ENCODE measurements at regions not wholly inside any gene's neighbourhood (a gene's known extent, or its start where the extent isn't known, plus 50 kb on each side); places are given as distances from the start of the nearest gene placed in this dataset.

DNA sequence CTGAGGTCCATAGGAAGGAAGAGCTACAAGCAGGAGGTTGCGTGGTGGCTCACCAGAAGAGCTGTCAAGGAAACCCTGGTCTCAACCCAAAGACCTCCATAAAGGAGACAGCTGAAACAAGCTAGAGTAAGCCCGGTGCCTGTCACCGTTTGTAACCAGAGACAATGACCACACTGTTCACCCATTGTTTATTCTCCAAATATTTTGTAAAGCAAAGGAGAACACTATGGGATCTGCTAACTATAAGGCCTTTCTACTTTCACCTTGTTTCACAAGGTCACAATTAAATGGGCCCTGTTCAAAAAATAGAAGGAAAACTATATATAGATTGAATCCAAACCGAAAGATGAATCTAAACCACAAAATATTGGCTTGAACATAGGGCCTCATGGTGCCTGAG is 128.9 kb upstream of the TPRG1 start:
- no peak for TF ChIP-seq POLR2A (IDR thresholded peaks at IDR 0.05; ENCODE audit: low read depth, low read length)
- no peak for DNase-seq (ENCODE audit: insufficient read length, low spot score)
- no peak for FAIRE-seq

DNA sequence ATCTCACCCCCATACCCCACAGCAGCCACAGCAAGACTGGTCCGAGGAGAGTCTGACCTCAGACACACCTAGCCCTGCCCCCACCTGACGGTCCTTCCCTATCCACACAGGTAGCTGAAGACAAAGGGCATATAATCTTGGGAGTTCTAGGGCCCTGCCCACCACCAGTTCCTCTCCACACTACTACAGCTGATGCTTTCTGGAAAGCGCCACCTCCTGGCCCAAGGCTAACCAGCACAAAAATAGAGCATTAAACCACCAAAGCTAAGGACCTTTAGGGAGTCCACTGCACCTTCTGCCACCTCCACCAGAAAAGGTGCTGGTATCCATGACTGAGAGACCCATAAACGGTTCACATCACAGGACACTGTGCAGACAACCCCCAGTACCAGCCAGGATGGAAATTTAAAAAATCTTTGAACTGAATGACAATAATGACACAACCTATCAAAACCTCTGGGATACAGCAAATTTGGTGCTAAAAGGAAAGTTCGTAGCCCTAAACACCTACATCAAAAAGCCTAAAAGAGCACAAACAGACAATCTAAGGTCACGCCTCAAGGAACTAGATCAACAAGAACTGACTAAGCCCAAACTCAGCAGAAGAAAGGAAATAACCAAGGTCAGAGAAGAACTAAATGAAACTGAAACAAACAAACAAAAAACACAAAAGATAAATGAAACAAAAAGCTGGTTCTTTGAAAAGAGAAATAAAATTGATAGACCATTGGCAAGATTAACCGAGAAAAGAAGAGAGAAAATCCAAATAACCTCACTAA is 122.1 kb upstream of the TPRG1 start:
- TF ChIP-seq POLR2A (IDR thresholded peaks at IDR 0.05; ENCODE audit: low read depth, low read length): no peak
- DNase-seq (ENCODE audit: insufficient read length, low spot score): no peak
- FAIRE-seq: no peak

DNA sequence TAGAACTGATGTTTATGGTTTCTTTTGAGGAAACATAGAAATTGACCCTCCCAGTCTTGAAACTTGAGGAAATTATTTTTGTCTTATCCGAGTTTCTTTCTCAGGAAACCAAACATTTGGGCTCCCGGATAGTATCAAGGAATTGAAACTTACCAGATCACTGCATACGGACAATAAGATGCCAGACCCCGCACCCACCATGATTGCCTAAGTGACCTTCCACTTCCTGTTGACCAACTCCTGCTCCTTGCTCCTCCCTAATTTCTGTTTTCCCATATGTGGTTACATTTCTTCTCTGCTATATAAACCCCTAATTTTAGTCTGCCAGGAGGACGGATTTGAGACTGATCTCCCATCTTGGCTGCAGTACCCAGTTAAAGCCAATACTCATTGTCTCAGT is 118.4 kb upstream of the TPRG1 start:
- no peak for FAIRE-seq
- no peak for TF ChIP-seq POLR2A (IDR thresholded peaks at IDR 0.05; ENCODE audit: low read depth, low read length)
- no peak for DNase-seq (ENCODE audit: insufficient read length, low spot score)

DNA sequence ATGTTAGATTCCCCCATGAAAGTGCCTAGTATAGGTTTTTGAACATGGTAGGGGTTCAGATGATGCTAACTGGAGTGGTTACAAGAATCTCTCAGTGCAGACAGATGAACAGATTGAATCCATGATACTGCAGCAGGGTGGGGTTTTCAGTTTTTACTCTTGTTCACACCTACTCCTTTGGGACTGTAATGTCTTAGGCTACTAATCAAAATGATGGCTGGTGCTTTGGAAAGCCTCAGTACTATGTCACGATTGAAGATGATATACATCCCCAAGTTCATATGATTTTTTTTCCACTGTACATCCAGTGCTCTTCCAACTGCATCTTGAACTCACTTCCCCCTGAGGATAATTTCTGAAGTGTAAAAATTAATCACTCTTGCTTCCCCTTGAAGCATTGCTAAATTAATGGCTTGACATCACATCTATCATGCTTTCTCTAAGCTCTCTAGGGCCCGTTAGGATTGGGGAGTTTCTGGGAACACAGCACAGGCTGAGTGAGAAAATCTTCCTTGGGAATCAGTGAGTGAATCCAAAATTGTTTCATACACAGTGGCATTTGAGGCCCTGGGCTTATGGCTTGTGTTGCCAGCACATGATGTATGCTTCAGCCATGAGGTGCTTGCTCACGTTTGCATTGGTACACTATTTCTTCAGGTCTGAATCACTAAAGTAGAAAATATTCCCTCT is 115.0 kb upstream of the TPRG1 start:
- no peak for TF ChIP-seq POLR2A (IDR thresholded peaks at IDR 0.05; ENCODE audit: low read depth, low read length)
- FAIRE-seq (no peak), DNase-seq (ENCODE audit: insufficient read length, low spot score) (no peak)

DNA sequence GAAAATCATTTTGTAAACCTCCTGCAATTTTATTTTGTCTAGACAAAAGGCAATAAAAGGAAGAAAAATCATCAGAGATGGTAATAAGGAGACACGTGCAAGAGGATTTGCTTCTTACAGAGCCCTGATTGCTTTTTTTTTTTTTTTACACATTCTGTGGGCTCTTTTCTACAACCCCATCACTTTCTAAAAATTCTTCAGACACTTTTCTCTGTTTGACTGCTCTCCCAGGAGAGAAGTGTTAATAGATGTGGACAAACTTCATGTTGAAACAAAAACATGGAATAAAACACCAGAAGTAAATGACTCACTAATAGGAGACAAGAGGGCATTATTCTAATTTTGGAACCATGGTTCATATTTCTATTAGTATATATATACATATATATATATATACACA is 114.4 kb upstream of the TPRG1 start:
- DNase-seq (ENCODE audit: insufficient read length, low spot score): no peak
- TF ChIP-seq POLR2A (IDR thresholded peaks at IDR 0.05; ENCODE audit: low read depth, low read length): no peak
- no peak for FAIRE-seq

DNA sequence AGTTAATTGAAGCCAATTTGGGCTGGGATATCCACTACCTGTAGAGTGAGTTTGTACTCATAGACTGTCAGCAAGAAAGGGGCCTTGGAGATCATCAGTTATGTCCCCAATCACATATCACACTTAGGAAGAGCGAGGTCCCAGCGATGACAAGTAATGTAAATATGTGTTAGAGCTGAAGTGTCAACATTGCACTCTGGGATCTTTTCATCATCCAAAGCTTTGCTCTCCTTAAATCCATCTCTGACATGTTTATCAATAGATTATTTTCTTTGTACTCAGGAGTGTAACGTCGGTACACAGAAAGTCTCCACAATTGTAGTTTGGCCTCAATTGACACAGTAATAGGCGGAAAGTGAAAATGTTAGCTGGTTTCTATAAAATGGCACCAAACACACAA is 113.7 kb upstream of the TPRG1 start:
- no peak for TF ChIP-seq POLR2A (IDR thresholded peaks at IDR 0.05; ENCODE audit: low read depth, low read length)
- peak; percentile 60 for FAIRE-seq

DNA sequence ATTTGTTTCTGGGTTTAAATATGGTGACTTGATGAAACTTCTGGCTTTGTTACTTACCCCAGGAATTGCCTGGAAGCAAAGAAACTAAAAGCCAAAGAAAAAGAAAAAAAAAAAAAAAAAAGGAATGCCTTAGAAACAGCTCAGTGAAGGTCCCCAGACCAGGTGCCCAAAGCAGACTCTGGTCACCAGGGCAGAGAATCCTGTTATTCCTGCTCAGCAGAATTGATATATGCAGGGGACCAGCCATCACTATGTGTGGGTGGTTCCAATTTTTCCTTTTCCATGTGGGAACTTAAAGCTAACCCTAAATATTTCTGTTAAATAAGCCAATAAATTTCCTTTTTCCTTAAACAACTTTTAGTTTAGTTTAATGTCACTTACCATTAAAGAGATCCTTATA is 100.8 kb upstream of the TPRG1 start:
- DNase-seq (ENCODE audit: insufficient read length, low spot score) (no peak), FAIRE-seq (no peak)
- TF ChIP-seq POLR2A (IDR thresholded peaks at IDR 0.05; ENCODE audit: low read depth, low read length): no peak

More for the DNA sequence above, 113.7 kb upstream of the TPRG1 start:
- no peak for DNase-seq (ENCODE audit: insufficient read length, low spot score)

DNA sequence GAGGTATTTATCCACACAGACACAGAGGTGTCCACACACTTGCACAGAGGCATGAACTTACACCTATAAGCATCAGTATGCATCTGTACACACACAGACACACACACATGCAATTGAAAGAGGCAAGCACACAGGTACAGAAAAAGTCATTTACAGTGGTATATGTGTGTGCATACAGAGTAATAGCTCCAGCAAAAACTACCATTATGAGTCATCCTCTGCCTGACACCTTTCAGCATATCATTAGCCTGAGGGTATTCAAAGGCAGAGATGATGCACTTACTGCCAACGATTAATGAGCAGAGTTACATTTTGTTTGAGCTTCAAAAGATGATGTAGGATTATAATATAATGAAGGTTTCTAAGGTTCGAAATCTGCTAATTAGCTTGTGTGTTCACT is 100.3 kb upstream of the TPRG1 start:
- TF ChIP-seq POLR2A (IDR thresholded peaks at IDR 0.05; ENCODE audit: low read depth, low read length): no peak
- no peak for DNase-seq (ENCODE audit: insufficient read length, low spot score)
- peak; percentile 80 for FAIRE-seq

DNA sequence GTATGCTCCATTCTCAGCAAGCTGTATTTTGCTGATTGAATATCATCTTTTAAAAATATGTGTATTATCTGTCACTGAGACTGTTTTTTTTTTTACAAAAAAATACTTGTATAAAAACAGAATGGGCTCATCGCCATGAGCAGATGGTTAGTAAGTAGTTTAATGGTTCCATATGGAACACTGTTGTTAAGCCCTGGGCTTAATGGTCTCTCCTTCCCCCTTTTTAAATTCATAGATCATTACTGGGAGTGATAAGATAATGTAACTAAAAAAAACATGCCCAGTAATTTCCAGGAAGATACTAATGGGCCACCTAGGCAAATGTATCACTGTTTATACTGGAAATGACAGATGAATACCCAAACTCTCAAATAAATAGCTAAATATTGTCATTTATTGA is 95.3 kb upstream of the TPRG1 start:
- TF ChIP-seq POLR2A (IDR thresholded peaks at IDR 0.05; ENCODE audit: low read depth, low read length): no peak
- FAIRE-seq: no peak
- no peak for DNase-seq (ENCODE audit: insufficient read length, low spot score)

DNA sequence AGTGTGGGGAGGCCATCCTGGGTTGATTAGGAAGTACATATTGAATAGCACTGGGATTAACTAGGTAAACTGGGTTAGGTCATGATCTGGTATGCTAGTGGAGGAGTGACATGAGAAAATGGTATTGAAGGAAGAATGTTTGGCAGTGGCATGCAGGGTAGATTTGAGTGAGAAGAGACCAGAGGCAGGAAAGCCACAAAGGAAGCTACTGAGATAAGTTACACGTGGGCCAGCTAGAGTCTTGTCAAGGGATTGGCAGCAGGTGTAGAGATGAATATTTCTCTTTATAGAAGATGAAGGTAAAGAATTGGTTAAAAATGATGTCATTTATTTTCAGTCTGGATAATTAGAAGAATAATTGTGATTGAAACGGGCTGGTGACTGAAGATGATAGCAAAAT is 91.0 kb upstream of the TPRG1 start:
- no peak for TF ChIP-seq POLR2A (IDR thresholded peaks at IDR 0.05; ENCODE audit: low read depth, low read length)
- FAIRE-seq: peak; percentile 11
- no peak for DNase-seq (ENCODE audit: insufficient read length, low spot score)

DNA sequence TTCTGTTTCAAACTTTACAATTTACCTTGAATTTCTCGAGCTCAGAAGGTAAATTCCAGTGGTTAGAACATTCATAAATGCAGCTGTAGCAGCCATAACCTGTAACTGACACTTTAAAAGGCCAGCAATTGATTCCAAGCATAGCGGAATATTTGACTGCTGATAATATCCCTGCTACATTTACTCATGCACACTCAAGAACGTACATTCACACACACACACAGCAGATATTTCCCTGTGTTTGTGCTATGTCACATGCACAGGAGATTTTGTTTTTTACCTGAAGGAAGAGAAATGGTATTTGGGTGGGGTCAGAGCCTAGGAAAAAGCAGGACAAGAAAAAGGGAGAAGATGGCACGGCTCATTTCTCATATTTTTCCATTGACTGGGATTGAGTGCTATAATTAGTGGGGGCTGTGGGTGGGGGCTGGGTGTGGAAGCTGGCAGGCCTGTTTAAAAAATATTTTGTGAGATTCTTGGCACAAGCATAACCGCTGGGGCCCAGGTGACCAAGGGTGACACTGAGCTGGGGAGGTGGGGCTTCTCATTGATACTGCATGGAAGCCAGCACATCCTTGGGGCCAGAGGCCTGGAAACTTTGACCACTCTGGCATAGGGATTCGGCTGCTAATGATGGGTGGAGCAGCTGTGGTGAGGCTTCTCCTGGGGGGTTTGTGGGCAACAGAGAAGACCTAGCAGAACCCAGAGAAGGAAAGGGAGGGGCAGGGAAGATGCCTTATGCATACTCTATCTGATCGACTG is 88.9 kb upstream of the TPRG1 start:
- TF ChIP-seq POLR2A (IDR thresholded peaks at IDR 0.05; ENCODE audit: low read depth, low read length): no peak
- FAIRE-seq (peak; percentile 41), DNase-seq (ENCODE audit: insufficient read length, low spot score) (no peak)

DNA sequence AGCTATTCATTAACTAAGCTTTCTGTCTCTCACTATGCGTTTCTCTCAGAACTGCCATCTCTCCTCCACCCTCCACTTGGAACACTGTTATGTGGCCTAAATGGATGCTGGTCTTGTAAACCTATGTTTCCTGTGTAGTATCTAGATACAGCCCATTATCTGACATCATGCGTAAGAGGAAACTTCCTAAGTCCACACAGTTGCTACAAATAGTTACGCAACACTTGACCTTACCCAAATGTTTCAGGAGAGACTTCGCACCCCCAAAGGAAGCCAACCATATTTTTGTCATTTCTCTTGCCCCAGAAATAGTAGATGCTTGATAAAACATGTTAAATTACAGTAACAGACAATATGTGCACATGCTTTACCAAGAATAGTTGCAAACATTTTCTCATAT is 87.2 kb upstream of the TPRG1 start:
- FAIRE-seq: peak; percentile 61
- TF ChIP-seq POLR2A (IDR thresholded peaks at IDR 0.05; ENCODE audit: low read depth, low read length): no peak
- no peak for DNase-seq (ENCODE audit: insufficient read length, low spot score)

DNA sequence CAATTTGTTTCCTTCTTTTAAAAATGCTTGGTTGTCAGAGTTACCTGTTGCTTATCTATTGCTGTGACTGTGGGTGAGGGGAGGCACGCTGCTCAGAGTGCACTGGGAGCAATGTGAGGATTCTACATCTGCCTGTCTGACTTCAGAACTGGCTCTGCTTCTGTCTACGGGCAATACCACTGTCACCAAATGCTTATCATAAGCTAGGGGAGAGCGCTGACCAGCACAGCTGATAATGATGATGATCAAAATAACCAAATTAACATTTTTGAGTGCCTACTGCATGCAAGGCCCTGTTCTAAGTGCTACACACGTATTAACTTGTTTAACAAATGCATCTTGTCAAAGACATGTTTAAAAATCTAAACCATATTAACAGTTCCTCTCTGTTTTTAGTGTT is 79.2 kb upstream of the TPRG1 start:
- no peak for TF ChIP-seq POLR2A (IDR thresholded peaks at IDR 0.05; ENCODE audit: low read depth, low read length)
- peak; percentile 15 for FAIRE-seq
- no peak for DNase-seq (ENCODE audit: insufficient read length, low spot score)

DNA sequence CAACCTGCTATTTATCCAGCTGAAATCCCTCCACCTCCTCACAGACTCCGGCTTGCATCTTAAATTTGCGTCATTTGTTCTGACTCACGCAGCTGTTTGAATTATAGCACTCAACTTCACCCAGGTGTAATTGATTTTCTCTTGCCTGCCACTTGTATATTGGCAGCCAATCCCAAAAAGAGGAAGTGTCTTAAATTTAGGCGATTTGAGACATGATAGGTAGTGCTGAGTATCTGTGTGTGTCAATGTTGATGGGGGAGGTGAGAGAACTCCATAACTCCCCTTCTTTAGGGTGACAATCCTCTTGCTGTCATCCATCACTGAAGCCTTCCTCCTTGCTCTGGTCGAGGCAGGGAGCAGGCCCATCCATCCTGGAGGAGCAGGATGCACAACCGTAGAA is 77.2 kb upstream of the TPRG1 start:
- FAIRE-seq (no peak), DNase-seq (ENCODE audit: insufficient read length, low spot score) (no peak)
- no peak for TF ChIP-seq POLR2A (IDR thresholded peaks at IDR 0.05; ENCODE audit: low read depth, low read length)

All from H54 (cell line).